ENCODE measurements at regions not wholly inside any gene's neighbourhood (a gene's known extent, or its start where the extent isn't known, plus 50 kb on each side); places are given as distances from the start of the nearest gene placed in this dataset.

GRCh38 chr14:24741871-24742270 lies 107.9 kb upstream of the GZMB start:
- no peak for TF ChIP-seq TCF7L2 (IDR thresholded peaks at IDR 0.05; ENCODE audit: borderline replicate concordance, low read depth, low read length)
- TF ChIP-seq, protein P1, sequence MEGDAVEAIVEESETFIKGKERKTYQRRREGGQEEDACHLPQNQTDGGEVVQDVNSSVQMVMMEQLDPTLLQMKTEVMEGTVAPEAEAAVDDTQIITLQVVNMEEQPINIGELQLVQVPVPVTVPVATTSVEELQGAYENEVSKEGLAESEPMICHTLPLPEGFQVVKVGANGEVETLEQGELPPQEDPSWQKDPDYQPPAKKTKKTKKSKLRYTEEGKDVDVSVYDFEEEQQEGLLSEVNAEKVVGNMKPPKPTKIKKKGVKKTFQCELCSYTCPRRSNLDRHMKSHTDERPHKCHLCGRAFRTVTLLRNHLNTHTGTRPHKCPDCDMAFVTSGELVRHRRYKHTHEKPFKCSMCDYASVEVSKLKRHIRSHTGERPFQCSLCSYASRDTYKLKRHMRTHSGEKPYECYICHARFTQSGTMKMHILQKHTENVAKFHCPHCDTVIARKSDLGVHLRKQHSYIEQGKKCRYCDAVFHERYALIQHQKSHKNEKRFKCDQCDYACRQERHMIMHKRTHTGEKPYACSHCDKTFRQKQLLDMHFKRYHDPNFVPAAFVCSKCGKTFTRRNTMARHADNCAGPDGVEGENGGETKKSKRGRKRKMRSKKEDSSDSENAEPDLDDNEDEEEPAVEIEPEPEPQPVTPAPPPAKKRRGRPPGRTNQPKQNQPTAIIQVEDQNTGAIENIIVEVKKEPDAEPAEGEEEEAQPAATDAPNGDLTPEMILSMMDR (tag by site-specific recombination; IDR thresholded peaks at IDR 0.05): no peak
- no peak for TF ChIP-seq ZNF776 (tag by site-specific recombination; IDR thresholded peaks at IDR 0.05; ENCODE audit: borderline replicate concordance)
- TF ChIP-seq REST (tag by site-specific recombination; IDR thresholded peaks at IDR 0.05): no peak
- no peak for TF ChIP-seq ZBTB7A (tag by site-specific recombination; IDR thresholded peaks at IDR 0.05; ENCODE audit: low read depth)
- TF ChIP-seq ZNF302 (tag by site-specific recombination; IDR thresholded peaks at IDR 0.05; ENCODE audit: low read depth): no peak

Data from HEK293 (cell line).